ENCODE measurements at regions not wholly inside any gene's neighbourhood (a gene's known extent, or its start where the extent isn't known, plus 50 kb on each side); places are given as distances from the start of the nearest gene placed in this dataset.

- TF ChIP-seq CTCF (IDR thresholded peaks at IDR 0.05), result no peak
- no peak for TF ChIP-seq POLR2A (IDR thresholded peaks at IDR 0.05)
These were observed 111.9 kb downstream of the EFNB2 start for GRCh38 chr13:106423530-106423929.
